ENCODE measurements at regions not wholly inside any gene's neighbourhood (a gene's known extent, or its start where the extent isn't known, plus 50 kb on each side); places are given as distances from the start of the nearest gene placed in this dataset.
"Not testable (repeated sequence)": the region's sequence is repeated elsewhere in the genome, so short reads cannot be mapped to it uniquely, and the experiment has no call there.

DNA sequence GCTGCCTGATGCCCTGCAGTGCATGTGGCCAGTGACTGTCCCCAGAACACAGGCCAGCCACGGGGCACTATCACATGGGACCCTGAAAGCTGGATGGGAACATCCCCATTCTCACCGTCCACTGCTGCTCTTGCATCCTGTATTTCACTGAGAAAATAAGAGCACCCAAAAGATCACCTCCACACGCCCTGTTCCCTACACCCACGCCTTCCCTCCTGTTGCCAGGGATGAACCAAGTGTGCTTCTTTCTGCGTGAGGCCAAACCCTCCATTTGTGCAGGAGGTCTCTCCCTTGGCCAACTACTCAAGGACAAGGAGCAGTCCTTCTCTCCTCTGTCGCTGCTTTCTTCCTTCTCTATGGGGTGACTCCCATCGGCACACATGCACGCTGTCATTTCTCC, 118.3 kb downstream of the LRRC37A3 start:
- not testable (repeated sequence) for TF ChIP-seq CTCF, POLR2A (IDR thresholded peaks at IDR 0.05)

Data from testis (tissue), 2 donors.